ENCODE measurements at regions not wholly inside any gene's neighbourhood (a gene's known extent, or its start where the extent isn't known, plus 50 kb on each side); places are given as distances from the start of the nearest gene placed in this dataset.

DNA sequence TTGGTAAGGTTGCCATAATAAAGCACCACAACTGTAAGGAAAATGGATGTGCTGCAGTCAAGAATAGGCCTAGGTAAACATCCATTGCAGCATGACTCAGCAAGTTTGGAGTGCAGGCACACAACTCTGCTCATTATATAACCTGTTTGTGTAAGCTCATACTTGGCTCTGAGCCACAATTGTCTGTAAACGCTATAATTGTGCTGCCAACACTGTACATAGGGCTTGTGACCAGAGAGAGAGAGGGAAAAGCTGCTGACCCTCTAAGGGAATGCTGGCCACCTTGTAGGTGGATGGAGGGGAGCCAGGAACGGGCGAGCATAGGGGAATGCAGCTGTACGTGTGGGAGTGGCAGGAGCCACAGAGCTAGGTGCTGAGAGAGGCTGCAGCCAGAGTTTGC is 2186.5 kb upstream of the ACO1 start:
- Histone ChIP-seq H3K4me1 (ENCODE audit: low read length) (no peaks in the 10 kb centered on the region), H3K79me2 (ENCODE audit: low read length) (no peaks in the 10 kb centered on the region), H3K36me3 (replicated peaks; ENCODE audit: low read depth, low read length) (peaks cover 2% of the 10 kb centered on the region), H3K27ac (ENCODE audit: low read length) (no peak overlapping the region), H3K27me3 (ENCODE audit: low read depth, low read length) (no peaks in the 10 kb centered on the region), H3K9ac (ENCODE audit: low read length) (no peak overlapping the region), H3K4me3 (ENCODE audit: low read length) (no peak overlapping the region), H3K9me3 (ENCODE audit: insufficient read depth, low read length) (peaks cover 13% of the 10 kb centered on the region; the same call in 1 of the 2 replicates), H2AFZ (ENCODE audit: low read depth, low read length) (no peak overlapping the region), H3K4me2 (ENCODE audit: low read length) (no peak overlapping the region), H4K20me1 (ENCODE audit: insufficient read depth, low read length) (no peaks in the 10 kb centered on the region)
- no peak for TF ChIP-seq EZH2phosphoT487 (IDR thresholded peaks at IDR 0.05; ENCODE audit: low read depth)
- TF ChIP-seq, protein P1, sequence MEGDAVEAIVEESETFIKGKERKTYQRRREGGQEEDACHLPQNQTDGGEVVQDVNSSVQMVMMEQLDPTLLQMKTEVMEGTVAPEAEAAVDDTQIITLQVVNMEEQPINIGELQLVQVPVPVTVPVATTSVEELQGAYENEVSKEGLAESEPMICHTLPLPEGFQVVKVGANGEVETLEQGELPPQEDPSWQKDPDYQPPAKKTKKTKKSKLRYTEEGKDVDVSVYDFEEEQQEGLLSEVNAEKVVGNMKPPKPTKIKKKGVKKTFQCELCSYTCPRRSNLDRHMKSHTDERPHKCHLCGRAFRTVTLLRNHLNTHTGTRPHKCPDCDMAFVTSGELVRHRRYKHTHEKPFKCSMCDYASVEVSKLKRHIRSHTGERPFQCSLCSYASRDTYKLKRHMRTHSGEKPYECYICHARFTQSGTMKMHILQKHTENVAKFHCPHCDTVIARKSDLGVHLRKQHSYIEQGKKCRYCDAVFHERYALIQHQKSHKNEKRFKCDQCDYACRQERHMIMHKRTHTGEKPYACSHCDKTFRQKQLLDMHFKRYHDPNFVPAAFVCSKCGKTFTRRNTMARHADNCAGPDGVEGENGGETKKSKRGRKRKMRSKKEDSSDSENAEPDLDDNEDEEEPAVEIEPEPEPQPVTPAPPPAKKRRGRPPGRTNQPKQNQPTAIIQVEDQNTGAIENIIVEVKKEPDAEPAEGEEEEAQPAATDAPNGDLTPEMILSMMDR (IDR thresholded peaks at IDR 0.05; ENCODE audit: low read depth, low read length), result no peak

DNA sequence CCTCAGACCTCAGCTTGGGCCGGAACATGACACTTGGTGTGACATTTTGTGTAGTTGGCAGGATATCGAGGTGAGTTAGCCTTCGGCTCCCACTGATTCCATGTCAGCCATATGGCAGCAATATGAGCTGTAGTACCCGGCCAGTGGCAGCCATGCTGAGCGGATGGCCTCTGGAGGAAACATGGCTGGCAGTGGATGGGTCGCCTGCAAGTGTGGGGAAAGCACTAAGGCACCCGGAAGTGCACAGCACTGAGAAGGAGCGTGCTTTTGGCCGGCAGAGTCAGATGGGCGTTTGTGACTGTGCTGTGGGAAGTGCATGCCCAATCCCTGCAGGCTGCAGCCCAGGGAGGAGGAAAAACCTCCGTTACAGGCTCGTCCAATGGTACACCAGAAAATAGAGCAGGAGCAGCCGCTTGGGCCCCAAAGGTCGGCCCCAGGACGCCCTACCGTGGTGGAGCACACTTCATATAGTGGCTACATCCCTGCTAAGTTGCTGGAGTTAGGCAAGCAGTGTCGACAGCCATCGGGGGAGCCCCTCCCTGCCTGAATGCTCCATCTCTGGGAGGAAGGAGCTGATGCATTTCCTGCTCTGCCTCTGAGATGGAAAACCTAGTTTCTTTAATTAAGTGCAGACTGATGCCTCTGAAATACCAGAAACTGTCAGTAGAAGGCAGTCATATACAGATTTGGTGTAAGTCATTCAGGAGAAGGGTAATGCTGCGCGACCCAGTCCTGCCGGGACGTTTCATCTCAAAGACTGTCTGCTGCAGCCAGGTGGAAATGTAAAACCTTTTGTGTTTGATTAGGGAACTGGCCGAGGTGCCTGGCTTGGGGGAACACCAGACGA is 2185.8 kb upstream of the ACO1 start:
- Histone ChIP-seq H3K4me3 (ENCODE audit: low read length) (no peak overlapping the region), H3K79me2 (ENCODE audit: low read length) (no peaks in the 10 kb centered on the region), H3K9me3 (ENCODE audit: insufficient read depth, low read length) (peaks cover 13% of the 10 kb centered on the region; the same call in 1 of the 2 replicates), H3K9ac (ENCODE audit: low read length) (no peak overlapping the region), H3K36me3 (replicated peaks; ENCODE audit: low read depth, low read length) (peaks cover 2% of the 10 kb centered on the region), H3K4me1 (ENCODE audit: low read length) (no peaks in the 10 kb centered on the region), H2AFZ (ENCODE audit: low read depth, low read length) (no peak overlapping the region), H3K4me2 (ENCODE audit: low read length) (no peak overlapping the region), H3K27me3 (ENCODE audit: low read depth, low read length) (no peaks in the 10 kb centered on the region), H4K20me1 (ENCODE audit: insufficient read depth, low read length) (no peaks in the 10 kb centered on the region), H3K27ac (ENCODE audit: low read length) (no peak overlapping the region)
- TF ChIP-seq, protein P1 (IDR thresholded peaks at IDR 0.05; ENCODE audit: low read depth, low read length), result no peak
- no peak for TF ChIP-seq EZH2phosphoT487 (IDR thresholded peaks at IDR 0.05; ENCODE audit: low read depth)

- TF ChIP-seq, protein P1 (IDR thresholded peaks at IDR 0.05; ENCODE audit: low read depth, low read length), result no peak
- Histone ChIP-seq H3K36me3 (replicated peaks; ENCODE audit: low read depth, low read length) (peaks cover 2% of the 10 kb centered on the region), H3K27me3 (ENCODE audit: low read depth, low read length) (no peaks in the 10 kb centered on the region)
Measured at GRCh38 chr9:30201024-30201423, 2183.4 kb upstream of the ACO1 start.

GRCh38 chr9:30235068-30235467 is 2149.4 kb upstream of the ACO1 start:
- Histone ChIP-seq H2AFZ (ENCODE audit: low read depth, low read length) (no peak overlapping the region), H3K79me2 (ENCODE audit: low read length) (no peaks in the 10 kb centered on the region), H3K27me3 (ENCODE audit: low read depth, low read length) (no peaks in the 10 kb centered on the region), H4K20me1 (ENCODE audit: insufficient read depth, low read length) (no peaks in the 10 kb centered on the region), H3K9ac (ENCODE audit: low read length) (no peak overlapping the region), H3K27ac (ENCODE audit: low read length) (no peak overlapping the region), H3K4me1 (ENCODE audit: low read length) (no peaks in the 10 kb centered on the region), H3K4me2 (ENCODE audit: low read length) (no peak overlapping the region), H3K4me3 (ENCODE audit: low read length) (no peak overlapping the region), H3K9me3 (ENCODE audit: insufficient read depth, low read length) (no peaks in the 10 kb centered on the region), H3K36me3 (replicated peaks; ENCODE audit: low read depth, low read length) (no peaks in the 10 kb centered on the region)
- TF ChIP-seq EZH2phosphoT487 (IDR thresholded peaks at IDR 0.05; ENCODE audit: low read depth), result no peak
- TF ChIP-seq, protein P1 (IDR thresholded peaks at IDR 0.05; ENCODE audit: low read depth, low read length), result no peak

More at GRCh38 chr9:30201024-30201423, 2183.4 kb upstream of the ACO1 start:
- Histone ChIP-seq H3K79me2 (ENCODE audit: low read length) (no peaks in the 10 kb centered on the region), H3K4me2 (ENCODE audit: low read length) (no peak overlapping the region), H3K9ac (ENCODE audit: low read length) (no peak overlapping the region), H3K9me3 (ENCODE audit: insufficient read depth, low read length) (peaks cover 13% of the 10 kb centered on the region; the same call in 1 of the 2 replicates), H4K20me1 (ENCODE audit: insufficient read depth, low read length) (no peaks in the 10 kb centered on the region), H3K4me3 (ENCODE audit: low read length) (no peak overlapping the region), H3K4me1 (ENCODE audit: low read length) (no peaks in the 10 kb centered on the region), H2AFZ (ENCODE audit: low read depth, low read length) (no peak overlapping the region; the same call in 1 of the 2 replicates), H3K27ac (ENCODE audit: low read length) (no peak overlapping the region)
